ENCODE measurements at regions not wholly inside any gene's neighbourhood (a gene's known extent, or its start where the extent isn't known, plus 50 kb on each side); places are given as distances from the start of the nearest gene placed in this dataset.

DNA sequence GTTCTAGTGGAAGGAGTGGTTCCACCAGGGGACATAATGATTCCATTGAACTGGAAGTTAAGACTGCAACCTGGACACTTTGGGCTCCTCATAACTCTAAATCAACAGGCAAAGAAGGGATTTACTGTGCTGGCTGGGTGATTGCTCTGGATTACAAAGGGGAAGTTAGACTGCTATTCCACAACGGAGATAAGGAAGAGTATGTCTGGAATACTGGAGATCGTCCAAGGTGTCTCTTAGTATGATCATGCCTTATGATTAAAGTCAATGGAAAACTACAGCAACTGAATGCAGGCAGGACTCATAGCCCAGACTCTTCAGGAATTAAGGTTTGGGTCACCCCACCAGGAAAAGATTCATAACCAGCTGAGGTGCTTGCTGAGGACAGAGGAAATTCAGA, 310.6 kb upstream of the MGMT start:
- TF ChIP-seq ZIK1 (CRISPR knock-in tag; IDR thresholded peaks at IDR 0.05; ENCODE audit: borderline replicate concordance, low read depth) (no peak), ZNF124 (CRISPR knock-in tag; IDR thresholded peaks at IDR 0.05) (no peak), ZBTB1 (CRISPR knock-in tag; IDR thresholded peaks at IDR 0.05; ENCODE audit: borderline replicate concordance) (no peak)
- TF ChIP-seq, protein P1, sequence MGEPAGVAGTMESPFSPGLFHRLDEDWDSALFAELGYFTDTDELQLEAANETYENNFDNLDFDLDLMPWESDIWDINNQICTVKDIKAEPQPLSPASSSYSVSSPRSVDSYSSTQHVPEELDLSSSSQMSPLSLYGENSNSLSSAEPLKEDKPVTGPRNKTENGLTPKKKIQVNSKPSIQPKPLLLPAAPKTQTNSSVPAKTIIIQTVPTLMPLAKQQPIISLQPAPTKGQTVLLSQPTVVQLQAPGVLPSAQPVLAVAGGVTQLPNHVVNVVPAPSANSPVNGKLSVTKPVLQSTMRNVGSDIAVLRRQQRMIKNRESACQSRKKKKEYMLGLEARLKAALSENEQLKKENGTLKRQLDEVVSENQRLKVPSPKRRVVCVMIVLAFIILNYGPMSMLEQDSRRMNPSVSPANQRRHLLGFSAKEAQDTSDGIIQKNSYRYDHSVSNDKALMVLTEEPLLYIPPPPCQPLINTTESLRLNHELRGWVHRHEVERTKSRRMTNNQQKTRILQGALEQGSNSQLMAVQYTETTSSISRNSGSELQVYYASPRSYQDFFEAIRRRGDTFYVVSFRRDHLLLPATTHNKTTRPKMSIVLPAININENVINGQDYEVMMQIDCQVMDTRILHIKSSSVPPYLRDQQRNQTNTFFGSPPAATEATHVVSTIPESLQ (CRISPR knock-in tag; conservative IDR thresholded peaks at IDR 0.05), result no peak
- in situ Hi-C loops (cut with HindIII; ENCODE audit: extremely low pct_ligation_motif_present, low pct_unique_long_range_greater_than_20kb), result no loop called here
- Histone ChIP-seq H3K4me2 (ENCODE audit: low read depth, low read length) (no peak overlapping the region), H3K27ac (ENCODE audit: extremely low read length, insufficient read depth, low read length) (no peak overlapping the region), H3K4me3 (replicated peaks in 1 of 3; ENCODE audit: insufficient read depth in 1 of 3, low read depth in 2 of 3, low read length in 3 of 3) (no peak overlapping the region), H3K36me3 (replicated peaks in 1 of 2; ENCODE audit: control insufficient read depth in 1 of 2, insufficient read depth in 2 of 2, low read length in 2 of 2) (no peaks in the 10 kb centered on the region), H3K9ac (ENCODE audit: insufficient read depth, low read depth, low read length) (no peak overlapping the region), H3K79me2 (ENCODE audit: insufficient read depth, low read length) (no peaks in the 10 kb centered on the region), H3K9me3 (ENCODE audit: low read length) (no peaks in the 10 kb centered on the region), H3K4me1 (ENCODE audit: insufficient read depth, low read length) (no peaks in the 10 kb centered on the region), H3K27me3 (ENCODE audit: control insufficient read depth in 1 of 2, insufficient read depth in 2 of 2, low read length in 2 of 2) (no peaks in the 10 kb centered on the region), H4K20me1 (ENCODE audit: insufficient read depth, low read length) (no peaks in the 10 kb centered on the region), H2AFZ (ENCODE audit: low read length) (no peak overlapping the region)
- intact Hi-C loops (cut with micrococcal nuclease; ENCODE audit: unreplicated experiment), result no loop called here
- POLR2A ChIA-PET, result no interaction called here
- FAIRE-seq (no peak), DNase-seq (ENCODE audit: low spot score) (no peak), ATAC-seq (no peak)
- BruUV-seq (replicated peaks), result no TSS peak
- WGBS (ENCODE audit: low lambda C conversion rate), result 0% methylated on average over 2 of the region's 2 CpGs
- CTCF ChIA-PET (ENCODE audit: low intra/inter-chr PET ratio, low total read pairs), result no interaction called here

DNA sequence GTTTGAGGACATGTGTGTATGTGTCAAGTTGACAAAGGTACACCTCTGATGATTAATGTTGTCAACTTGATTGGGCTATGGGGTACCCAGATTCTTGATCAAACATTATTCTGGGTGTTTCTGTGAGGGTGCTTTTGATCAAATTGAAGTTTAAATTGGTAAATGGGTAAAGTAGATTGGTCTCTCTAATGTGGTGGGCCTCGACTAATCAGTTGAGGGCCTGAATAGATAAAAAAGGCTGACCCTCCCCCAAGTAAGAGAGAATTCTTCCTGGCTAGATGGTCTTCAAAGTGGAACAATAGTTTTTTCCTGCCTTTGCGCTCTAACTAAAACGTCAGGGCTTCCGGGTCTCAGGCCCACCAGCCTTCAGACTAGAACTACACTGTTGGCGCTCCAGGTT, 309.9 kb upstream of the MGMT start:
- Histone ChIP-seq H3K79me2 (ENCODE audit: insufficient read depth, low read length) (no peaks in the 10 kb centered on the region), H3K36me3 (replicated peaks in 1 of 2; ENCODE audit: control insufficient read depth in 1 of 2, insufficient read depth in 2 of 2, low read length in 2 of 2) (no peaks in the 10 kb centered on the region), H3K9me3 (ENCODE audit: low read length) (no peaks in the 10 kb centered on the region), H3K27me3 (ENCODE audit: control insufficient read depth in 1 of 2, insufficient read depth in 2 of 2, low read length in 2 of 2) (no peaks in the 10 kb centered on the region), H4K20me1 (ENCODE audit: insufficient read depth, low read length) (no peaks in the 10 kb centered on the region), H3K4me2 (ENCODE audit: low read depth, low read length) (no peak overlapping the region), H3K27ac (ENCODE audit: extremely low read length, insufficient read depth, low read length) (no peak overlapping the region), H2AFZ (ENCODE audit: low read length) (no peak overlapping the region), H3K4me1 (ENCODE audit: insufficient read depth, low read length) (no peaks in the 10 kb centered on the region), H3K9ac (ENCODE audit: insufficient read depth, low read depth, low read length) (no peak overlapping the region), H3K4me3 (replicated peaks in 1 of 3; ENCODE audit: insufficient read depth in 1 of 3, low read depth in 2 of 3, low read length in 3 of 3) (no peak overlapping the region)
- ATAC-seq (no peak), FAIRE-seq (no peak), DNase-seq (ENCODE audit: low spot score) (no peak)
- intact Hi-C loops (cut with micrococcal nuclease; ENCODE audit: unreplicated experiment) (no loop called here), in situ Hi-C loops (cut with HindIII; ENCODE audit: extremely low pct_ligation_motif_present, low pct_unique_long_range_greater_than_20kb) (no loop called here)
- WGBS (ENCODE audit: low lambda C conversion rate), result 33% methylated on average over 2 of the region's 5 CpGs
- TF ChIP-seq, protein P2, sequence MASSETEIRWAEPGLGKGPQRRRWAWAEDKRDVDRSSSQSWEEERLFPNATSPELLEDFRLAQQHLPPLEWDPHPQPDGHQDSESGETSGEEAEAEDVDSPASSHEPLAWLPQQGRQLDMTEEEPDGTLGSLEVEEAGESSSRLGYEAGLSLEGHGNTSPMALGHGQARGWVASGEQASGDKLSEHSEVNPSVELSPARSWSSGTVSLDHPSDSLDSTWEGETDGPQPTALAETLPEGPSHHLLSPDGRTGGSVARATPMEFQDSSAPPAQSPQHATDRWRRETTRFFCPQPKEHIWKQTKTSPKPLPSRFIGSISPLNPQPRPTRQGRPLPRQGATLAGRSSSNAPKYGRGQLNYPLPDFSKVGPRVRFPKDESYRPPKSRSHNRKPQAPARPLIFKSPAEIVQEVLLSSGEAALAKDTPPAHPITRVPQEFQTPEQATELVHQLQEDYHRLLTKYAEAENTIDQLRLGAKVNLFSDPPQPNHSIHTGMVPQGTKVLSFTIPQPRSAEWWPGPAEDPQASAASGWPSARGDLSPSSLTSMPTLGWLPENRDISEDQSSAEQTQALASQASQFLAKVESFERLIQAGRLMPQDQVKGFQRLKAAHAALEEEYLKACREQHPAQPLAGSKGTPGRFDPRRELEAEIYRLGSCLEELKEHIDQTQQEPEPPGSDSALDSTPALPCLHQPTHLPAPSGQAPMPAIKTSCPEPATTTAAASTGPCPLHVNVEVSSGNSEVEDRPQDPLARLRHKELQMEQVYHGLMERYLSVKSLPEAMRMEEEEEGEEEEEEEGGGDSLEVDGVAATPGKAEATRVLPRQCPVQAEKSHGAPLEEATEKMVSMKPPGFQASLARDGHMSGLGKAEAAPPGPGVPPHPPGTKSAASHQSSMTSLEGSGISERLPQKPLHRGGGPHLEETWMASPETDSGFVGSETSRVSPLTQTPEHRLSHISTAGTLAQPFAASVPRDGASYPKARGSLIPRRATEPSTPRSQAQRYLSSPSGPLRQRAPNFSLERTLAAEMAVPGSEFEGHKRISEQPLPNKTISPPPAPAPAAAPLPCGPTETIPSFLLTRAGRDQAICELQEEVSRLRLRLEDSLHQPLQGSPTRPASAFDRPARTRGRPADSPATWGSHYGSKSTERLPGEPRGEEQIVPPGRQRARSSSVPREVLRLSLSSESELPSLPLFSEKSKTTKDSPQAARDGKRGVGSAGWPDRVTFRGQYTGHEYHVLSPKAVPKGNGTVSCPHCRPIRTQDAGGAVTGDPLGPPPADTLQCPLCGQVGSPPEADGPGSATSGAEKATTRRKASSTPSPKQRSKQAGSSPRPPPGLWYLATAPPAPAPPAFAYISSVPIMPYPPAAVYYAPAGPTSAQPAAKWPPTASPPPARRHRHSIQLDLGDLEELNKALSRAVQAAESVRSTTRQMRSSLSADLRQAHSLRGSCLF (CRISPR knock-in tag; IDR thresholded peaks at IDR 0.05; ENCODE audit: borderline replicate concordance), result no peak
- no peak for TF ChIP-seq ZBTB20 (CRISPR knock-in tag; IDR thresholded peaks at IDR 0.05; ENCODE audit: borderline replicate concordance, low read depth)
- TF ChIP-seq ZNF614 (CRISPR knock-in tag; IDR thresholded peaks at IDR 0.05; ENCODE audit: borderline replicate concordance), result no peak
- TF ChIP-seq SMARCE1 (IDR thresholded peaks at IDR 0.05; ENCODE audit: borderline replicate concordance), result no peak
- no TSS peak for BruUV-seq (replicated peaks)
- CTCF ChIA-PET (ENCODE audit: low intra/inter-chr PET ratio, low total read pairs), result no interaction called here
- POLR2A ChIA-PET, result no interaction called here

All from HepG2 (cell line).